ENCODE measurements at regions not wholly inside any gene's neighbourhood (a gene's known extent, or its start where the extent isn't known, plus 50 kb on each side); places are given as distances from the start of the nearest gene placed in this dataset.

- Histone ChIP-seq H3K27me3 (no peaks in the 10 kb centered on the region), H3K9me3 (no peaks in the 10 kb centered on the region), H3K36me3 (no peaks in the 10 kb centered on the region), H3K4me3 (no peak overlapping the region), H3K4me1 (no peaks in the 10 kb centered on the region), H3K27ac (no peak overlapping the region)
- DNase-seq: no peak
- intact Hi-C loops (cut with DNase I; ENCODE audit: low total_unique reads): no loop called here
- TF ChIP-seq CTCF (IDR thresholded peaks at IDR 0.05) (no peak), POLR2A (IDR thresholded peaks at IDR 0.05) (no peak)
These were observed 375.7 kb downstream of the CAAP1 start for GRCh38 chr9:26516773-26517343.

- Histone ChIP-seq H3K4me1 (no peaks in the 10 kb centered on the region), H3K9me3 (no peaks in the 10 kb centered on the region), H3K27me3 (no peaks in the 10 kb centered on the region), H3K4me3 (no peak overlapping the region), H3K36me3 (no peaks in the 10 kb centered on the region), H3K27ac (no peak overlapping the region)
- intact Hi-C loops (cut with DNase I; ENCODE audit: low total_unique reads): no loop called here
- TF ChIP-seq POLR2A (IDR thresholded peaks at IDR 0.05) (no peak), CTCF (IDR thresholded peaks at IDR 0.05) (no peak)
- DNase-seq: no peak
These were observed 378.9 kb downstream of the CAAP1 start for GRCh38 chr9:26513730-26514129.

- Histone ChIP-seq H3K9me3 (no peaks in the 10 kb centered on the region), H3K27ac (no peak overlapping the region), H3K36me3 (no peaks in the 10 kb centered on the region), H3K4me3 (no peak overlapping the region), H3K4me1 (no peaks in the 10 kb centered on the region), H3K27me3 (no peaks in the 10 kb centered on the region)
- TF ChIP-seq POLR2A (IDR thresholded peaks at IDR 0.05) (no peak), CTCF (IDR thresholded peaks at IDR 0.05) (no peak)
- no peak for DNase-seq
- intact Hi-C loops (cut with DNase I; ENCODE audit: low total_unique reads): no loop called here
These were observed 382.5 kb downstream of the CAAP1 start for GRCh38 chr9:26510137-26510536.

- intact Hi-C loops (cut with DNase I; ENCODE audit: low total_unique reads): no loop called here
- TF ChIP-seq POLR2A (IDR thresholded peaks at IDR 0.05) (no peak), CTCF (IDR thresholded peaks at IDR 0.05) (no peak)
- H3K4me1 ChIP-seq: no peaks in the 10 kb centered on the region
- H3K9me3 ChIP-seq: no peaks in the 10 kb centered on the region
- no peak for DNase-seq
- no peaks in the 10 kb centered on the region for H3K27me3 ChIP-seq
- H3K27ac ChIP-seq: no peak overlapping the region
- H3K4me3 ChIP-seq: no peak overlapping the region
- no peaks in the 10 kb centered on the region for H3K36me3 ChIP-seq
These were observed 383.7 kb downstream of the CAAP1 start for GRCh38 chr9:26508897-26509296.

- intact Hi-C loops (cut with DNase I; ENCODE audit: low total_unique reads): no loop called here
- no peak for DNase-seq
These were observed 388.5 kb downstream of the CAAP1 start for GRCh38 chr9:26504057-26504456.

More at GRCh38 chr9:26504057-26504456, 388.5 kb downstream of the CAAP1 start:
- Histone ChIP-seq H3K27ac (no peak overlapping the region), H3K27me3 (no peaks in the 10 kb centered on the region), H3K4me3 (no peak overlapping the region), H3K9me3 (no peaks in the 10 kb centered on the region), H3K36me3 (no peaks in the 10 kb centered on the region), H3K4me1 (no peaks in the 10 kb centered on the region)
- TF ChIP-seq CTCF (IDR thresholded peaks at IDR 0.05) (no peak), POLR2A (IDR thresholded peaks at IDR 0.05) (no peak)
